HG02798 (cell line): ENCODE measurements at regions not wholly inside any gene's neighbourhood (a gene's known extent, or its start where the extent isn't known, plus 50 kb on each side); places are given as distances from the start of the nearest gene placed in this dataset.

Source experiments
- ATAC-seq: cut with Tn5 transposase; IDR thresholded peaks from one replicate; pipeline ENCODE4 v1.9.1; 2021; ENCODE audit warnings: mild to moderate bottlenecking; ENCODE audit not compliant: unreplicated experiment, poor library complexity

- no peak for ATAC-seq
Observed at GRCh38 chr2:108067820-108068405, 81.6 kb downstream of the SLC5A7 start.

GRCh38 chr2:108069515-108070310 is 83.4 kb downstream of the SLC5A7 start:
- ATAC-seq: no peak

- ATAC-seq: no peak
Observed at GRCh38 chr2:108073415-108074072, 87.2 kb downstream of the SLC5A7 start.

- no peak for ATAC-seq
Observed at GRCh38 chr2:108074150-108074549, 87.8 kb downstream of the SLC5A7 start.

- ATAC-seq: no peak
Observed at GRCh38 chr2:108074946-108075345, 88.6 kb downstream of the SLC5A7 start.

GRCh38 chr2:108076527-108076926 is 90.2 kb downstream of the SLC5A7 start:
- no peak for ATAC-seq

GRCh38 chr2:108079736-108080135 is 93.4 kb downstream of the SLC5A7 start:
- no peak for ATAC-seq

GRCh38 chr2:108080177-108080576 is 93.9 kb downstream of the SLC5A7 start:
- no peak for ATAC-seq

GRCh38 chr2:108082978-108083377 is 96.7 kb downstream of the SLC5A7 start:
- no peak for ATAC-seq

- ATAC-seq: no peak
Observed at GRCh38 chr2:108084311-108084710, 98.0 kb downstream of the SLC5A7 start.

GRCh38 chr2:108092886-108093285 is 106.6 kb downstream of the SLC5A7 start:
- no peak for ATAC-seq

- ATAC-seq: no peak
Observed at GRCh38 chr2:108101481-108101880, 115.2 kb downstream of the SLC5A7 start.

GRCh38 chr2:108106731-108107130 is 120.4 kb downstream of the SLC5A7 start:
- no peak for ATAC-seq

- ATAC-seq: no peak
Observed at GRCh38 chr2:108111936-108112335, 125.6 kb downstream of the SLC5A7 start.

GRCh38 chr2:108115868-108116267 is 123.9 kb upstream of the SULT1C3 start:
- no peak for ATAC-seq

GRCh38 chr2:108118996-108119395 is 120.8 kb upstream of the SULT1C3 start:
- ATAC-seq: no peak

- no peak for ATAC-seq
Observed at GRCh38 chr2:108119492-108119891, 120.3 kb upstream of the SULT1C3 start.

GRCh38 chr2:108124736-108125495 is 114.9 kb upstream of the SULT1C3 start:
- no peak for ATAC-seq

- ATAC-seq: no peak
Observed at GRCh38 chr2:108125581-108125980, 114.2 kb upstream of the SULT1C3 start.

- ATAC-seq: no peak
Observed at GRCh38 chr2:108128249-108128648, 111.5 kb upstream of the SULT1C3 start.

GRCh38 chr2:108129636-108130035 is 110.1 kb upstream of the SULT1C3 start:
- ATAC-seq: no peak
